ENCODE measurements at regions not wholly inside any gene's neighbourhood (a gene's known extent, or its start where the extent isn't known, plus 50 kb on each side); places are given as distances from the start of the nearest gene placed in this dataset.

DNA sequence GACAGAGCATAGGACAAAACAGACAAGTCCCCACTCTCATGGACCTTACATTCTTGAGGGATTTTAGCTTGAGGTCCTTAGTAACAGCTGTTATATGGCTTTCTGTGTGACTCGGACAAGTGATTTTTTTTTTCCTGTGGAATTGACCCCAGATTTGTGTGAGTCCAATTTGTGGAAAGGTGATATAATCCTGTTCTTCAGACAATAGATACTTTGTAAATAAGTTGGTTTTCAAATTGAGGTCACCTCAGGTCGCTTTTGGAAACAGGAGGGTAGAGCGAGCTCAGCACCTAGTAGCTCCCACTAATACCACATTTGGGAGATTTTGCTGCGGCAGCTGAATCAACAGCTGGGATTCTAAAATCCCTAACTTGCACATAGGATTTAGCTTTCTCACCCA is 1008.8 kb downstream of the ADGRL3 start:
- no peaks in the 10 kb centered on the region for H3K27me3 Mint-ChIP-seq
- no peaks in the 10 kb centered on the region for H3K36me3 Mint-ChIP-seq
- POLR2A ChIA-PET: no interaction called here
- H3K4me1 Mint-ChIP-seq: no peaks in the 10 kb centered on the region
- H3K4me3 Mint-ChIP-seq: no peak overlapping the region
- DNase-seq: no peak
- no peak overlapping the region for H3K27ac Mint-ChIP-seq
- no peak for ATAC-seq (ENCODE audit: low read depth)
- H3K9me3 Mint-ChIP-seq: peaks cover 5% of the 10 kb centered on the region

- Mint-ChIP-seq H3K4me1 (no peaks in the 10 kb centered on the region), H3K36me3 (no peaks in the 10 kb centered on the region), H3K27me3 (no peaks in the 10 kb centered on the region), H3K27ac (no peak overlapping the region), H3K4me3 (no peak overlapping the region), H3K9me3 (peaks cover 5% of the 10 kb centered on the region)
- ATAC-seq (ENCODE audit: low read depth) (no peak), DNase-seq (no peak)
- POLR2A ChIA-PET: no interaction called here
Observed at GRCh38 chr4:62204136-62204535, 1004.0 kb downstream of the ADGRL3 start.

DNA sequence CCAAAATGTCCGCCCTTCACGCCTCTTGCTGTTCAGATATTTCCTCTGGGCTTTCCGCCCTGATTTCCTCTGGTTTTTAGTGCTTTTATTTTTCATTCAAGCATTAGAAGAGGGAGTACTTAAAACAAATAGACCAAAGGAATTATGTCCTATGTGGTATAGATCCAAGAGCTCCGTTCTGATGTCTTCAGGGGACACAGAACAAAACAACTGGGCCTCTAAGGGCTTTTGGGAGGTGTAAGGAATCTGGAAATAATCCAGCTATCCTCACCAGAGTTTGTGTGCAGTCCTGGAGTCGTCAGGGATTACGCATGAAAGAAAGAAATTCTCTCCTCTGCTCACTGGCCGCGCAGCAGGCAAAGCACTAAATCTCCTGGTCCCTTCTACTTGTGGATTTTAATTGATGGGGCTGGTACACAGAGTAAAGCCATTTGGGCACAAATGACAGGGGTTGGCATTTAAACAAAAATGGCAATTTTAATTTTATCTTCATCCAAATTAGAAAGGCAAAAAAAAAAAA is 999.2 kb downstream of the ADGRL3 start:
- Mint-ChIP-seq H3K27me3 (no peaks in the 10 kb centered on the region), H3K4me1 (no peaks in the 10 kb centered on the region)

DNA sequence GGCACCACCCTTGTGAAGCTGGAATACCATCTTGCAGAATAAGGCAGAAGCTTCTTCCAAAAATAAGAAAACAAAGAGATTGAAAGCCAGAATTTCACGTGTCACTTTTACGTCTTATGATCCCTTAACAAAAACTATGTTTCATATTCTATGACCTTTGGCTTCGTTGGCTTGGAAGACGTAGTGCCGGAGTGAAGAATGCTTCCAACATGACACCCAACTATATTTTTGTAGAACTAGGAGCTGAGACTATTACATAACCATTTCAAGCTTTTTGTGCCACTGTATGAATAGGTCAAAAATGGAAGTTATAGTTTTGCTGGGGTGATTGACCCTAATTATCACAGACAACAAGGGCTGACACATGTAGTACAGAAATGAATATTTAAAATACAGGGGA is 996.2 kb downstream of the ADGRL3 start:
- no peaks in the 10 kb centered on the region for H3K4me1 Mint-ChIP-seq
- peaks cover 4% of the 10 kb centered on the region for H3K9me3 Mint-ChIP-seq
- H3K27ac Mint-ChIP-seq: no peak overlapping the region
- DNase-seq (no peak), ATAC-seq (ENCODE audit: low read depth) (no peak)
- no peak overlapping the region for H3K4me3 Mint-ChIP-seq
- POLR2A ChIA-PET: no interaction called here
- H3K27me3 Mint-ChIP-seq: no peaks in the 10 kb centered on the region
- no peaks in the 10 kb centered on the region for H3K36me3 Mint-ChIP-seq

More for the DNA sequence above, 999.2 kb downstream of the ADGRL3 start:
- POLR2A ChIA-PET: no interaction called here
- DNase-seq (no peak), ATAC-seq (ENCODE audit: low read depth) (no peak)
- Mint-ChIP-seq H3K9me3 (peaks cover 6% of the 10 kb centered on the region), H3K36me3 (no peaks in the 10 kb centered on the region), H3K4me3 (no peak overlapping the region), H3K27ac (no peak overlapping the region)

DNA sequence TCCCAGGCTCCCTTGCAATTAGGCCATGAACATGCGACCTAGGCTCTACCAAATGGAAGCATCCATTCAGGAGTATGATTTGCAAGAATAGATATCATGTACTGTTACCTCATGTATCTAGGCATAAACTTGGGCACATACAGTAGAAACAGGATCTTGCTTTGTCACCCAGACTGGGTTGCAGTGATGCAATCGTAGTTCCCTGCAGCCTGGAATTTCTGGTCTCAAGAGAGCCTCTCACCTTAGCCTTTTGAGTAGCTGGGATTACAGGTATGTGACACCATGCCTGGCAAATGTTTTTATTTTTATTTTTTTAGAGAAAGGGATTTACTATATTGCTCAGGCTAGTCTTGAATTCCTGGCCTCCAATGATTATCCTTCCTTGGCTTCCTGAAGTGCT is 994.2 kb downstream of the ADGRL3 start:
- POLR2A ChIA-PET: no interaction called here
- no peak for ATAC-seq (ENCODE audit: low read depth)
- Mint-ChIP-seq H3K4me1 (no peaks in the 10 kb centered on the region), H3K9me3 (peaks cover 4% of the 10 kb centered on the region), H3K4me3 (no peak overlapping the region), H3K36me3 (no peaks in the 10 kb centered on the region), H3K27ac (no peak overlapping the region), H3K27me3 (no peaks in the 10 kb centered on the region)
- no peak for DNase-seq

- Mint-ChIP-seq H3K36me3 (no peaks in the 10 kb centered on the region), H3K4me1 (no peaks in the 10 kb centered on the region), H3K27me3 (no peaks in the 10 kb centered on the region), H3K9me3 (peaks cover 4% of the 10 kb centered on the region), H3K27ac (no peak overlapping the region), H3K4me3 (no peak overlapping the region)
- POLR2A ChIA-PET: no interaction called here
- no peak for ATAC-seq (ENCODE audit: low read depth)
- no peak for DNase-seq
Observed at GRCh38 chr4:62193761-62194160, 993.6 kb downstream of the ADGRL3 start.

- ATAC-seq (ENCODE audit: low read depth): no peak
- Mint-ChIP-seq H3K4me3 (no peak overlapping the region), H3K27me3 (no peaks in the 10 kb centered on the region), H3K36me3 (no peaks in the 10 kb centered on the region), H3K4me1 (no peaks in the 10 kb centered on the region), H3K27ac (no peak overlapping the region), H3K9me3 (peaks cover 9% of the 10 kb centered on the region)
- no peak for DNase-seq
- POLR2A ChIA-PET: no interaction called here
Observed at GRCh38 chr4:62191451-62192240, 991.5 kb downstream of the ADGRL3 start.

DNA sequence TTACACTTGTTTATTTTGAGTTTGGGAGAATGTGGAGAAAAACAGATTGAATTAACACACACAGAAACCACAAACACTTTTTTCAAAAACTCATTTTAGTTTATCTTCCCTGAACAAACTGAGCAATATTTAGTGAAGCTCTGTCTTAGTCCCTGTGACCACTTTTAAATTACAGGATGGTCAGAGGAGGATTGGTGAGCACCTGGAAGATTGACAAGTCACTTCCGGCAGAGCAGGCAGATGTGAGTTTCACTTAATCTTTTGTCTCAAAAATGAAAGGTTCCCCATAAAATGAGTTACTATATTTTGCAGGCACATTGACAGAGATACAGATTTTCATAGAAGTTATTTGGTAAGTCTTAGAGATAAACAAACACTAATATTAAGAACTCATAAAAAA is 970.1 kb downstream of the ADGRL3 start:
- no peak for DNase-seq
- H3K4me1 Mint-ChIP-seq: no peaks in the 10 kb centered on the region
- peaks cover 5% of the 10 kb centered on the region for H3K9me3 Mint-ChIP-seq
- H3K27ac Mint-ChIP-seq: no peak overlapping the region
- no peak overlapping the region for H3K4me3 Mint-ChIP-seq
- H3K36me3 Mint-ChIP-seq: no peaks in the 10 kb centered on the region
- POLR2A ChIA-PET: no interaction called here
- H3K27me3 Mint-ChIP-seq: no peaks in the 10 kb centered on the region
- ATAC-seq (ENCODE audit: low read depth): no peak

DNA sequence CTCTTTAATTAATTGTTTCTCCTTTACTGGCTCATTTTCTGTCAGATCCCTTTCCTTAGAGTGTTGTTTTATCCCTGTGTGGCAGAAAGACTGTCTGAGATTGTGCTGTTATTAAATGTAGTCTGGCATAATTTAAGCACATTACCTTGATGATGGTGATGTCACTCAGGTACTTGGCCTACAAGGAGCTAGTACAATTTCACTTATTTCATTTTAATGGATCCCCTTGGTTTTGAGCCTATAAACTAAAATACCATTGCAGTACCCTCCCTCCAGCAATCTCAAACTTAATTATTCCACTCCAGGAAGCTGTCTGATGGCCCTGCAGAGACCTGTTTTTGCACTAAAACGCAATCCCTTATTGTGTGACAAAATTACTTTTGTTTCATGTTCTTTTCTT is 968.6 kb downstream of the ADGRL3 start:
- Mint-ChIP-seq H3K36me3 (no peaks in the 10 kb centered on the region), H3K9me3 (peaks cover 5% of the 10 kb centered on the region), H3K4me1 (no peaks in the 10 kb centered on the region), H3K4me3 (no peak overlapping the region), H3K27ac (no peak overlapping the region), H3K27me3 (no peaks in the 10 kb centered on the region)
- POLR2A ChIA-PET: no interaction called here
- ATAC-seq (ENCODE audit: low read depth) (no peak), DNase-seq (no peak)

DNA sequence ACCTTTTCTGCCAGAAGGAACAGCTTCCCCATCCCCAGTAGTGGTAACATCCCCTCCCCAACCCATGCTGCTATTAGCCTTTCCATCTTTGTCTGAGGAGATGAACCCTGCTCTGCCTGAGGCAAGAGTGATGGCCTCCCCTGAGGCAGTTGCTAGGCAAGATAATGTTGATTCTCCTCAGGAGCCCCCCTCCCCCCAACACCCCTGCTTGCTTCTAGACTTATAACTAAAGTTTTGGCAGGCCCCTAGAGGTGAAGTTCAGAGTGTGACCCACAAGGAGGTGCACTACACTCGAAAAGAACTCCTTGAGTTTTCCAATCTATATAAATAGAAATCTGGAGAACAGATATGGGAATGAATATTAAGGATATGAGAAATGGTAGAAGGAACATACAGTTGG is 962.5 kb downstream of the ADGRL3 start:
- POLR2A ChIA-PET: no interaction called here
- Mint-ChIP-seq H3K27me3 (no peaks in the 10 kb centered on the region), H3K9me3 (peaks cover 6% of the 10 kb centered on the region), H3K4me1 (no peaks in the 10 kb centered on the region), H3K27ac (no peak overlapping the region), H3K36me3 (no peaks in the 10 kb centered on the region), H3K4me3 (no peak overlapping the region)
- no peak for ATAC-seq (ENCODE audit: low read depth)
- no peak for DNase-seq

DNA sequence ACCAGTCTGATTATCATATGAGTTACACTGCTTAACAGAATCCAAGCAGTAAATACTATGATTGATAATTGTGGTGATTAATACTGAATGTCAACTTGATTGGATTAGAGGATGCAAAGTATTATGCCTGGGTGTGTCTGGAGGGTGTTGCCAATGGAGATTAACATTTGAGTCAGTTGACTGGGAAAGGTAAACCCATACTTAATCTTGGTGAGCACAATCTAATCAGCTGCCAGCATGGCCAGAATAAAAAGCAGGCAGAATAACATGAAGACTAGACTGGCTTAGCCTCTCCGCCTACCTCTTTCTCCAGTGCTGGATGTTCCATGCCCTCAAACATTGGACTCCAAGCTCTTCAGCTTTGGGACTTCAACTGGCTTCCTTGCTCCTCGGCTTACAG is 961.3 kb downstream of the ADGRL3 start:
- Mint-ChIP-seq H3K27me3 (no peaks in the 10 kb centered on the region), H3K9me3 (peaks cover 4% of the 10 kb centered on the region), H3K4me1 (no peaks in the 10 kb centered on the region), H3K27ac (no peak overlapping the region), H3K4me3 (no peak overlapping the region), H3K36me3 (no peaks in the 10 kb centered on the region)
- DNase-seq: no peak
- ATAC-seq (ENCODE audit: low read depth): no peak
- POLR2A ChIA-PET: no interaction called here

- Mint-ChIP-seq H3K4me1 (no peaks in the 10 kb centered on the region), H3K9me3 (peaks cover 2% of the 10 kb centered on the region), H3K27ac (no peak overlapping the region), H3K4me3 (no peak overlapping the region), H3K36me3 (no peaks in the 10 kb centered on the region), H3K27me3 (no peaks in the 10 kb centered on the region)
- DNase-seq: no peak
- ATAC-seq (ENCODE audit: low read depth): no peak
- POLR2A ChIA-PET: no interaction called here
Observed at GRCh38 chr4:62159876-62160275, 959.8 kb downstream of the ADGRL3 start.

DNA sequence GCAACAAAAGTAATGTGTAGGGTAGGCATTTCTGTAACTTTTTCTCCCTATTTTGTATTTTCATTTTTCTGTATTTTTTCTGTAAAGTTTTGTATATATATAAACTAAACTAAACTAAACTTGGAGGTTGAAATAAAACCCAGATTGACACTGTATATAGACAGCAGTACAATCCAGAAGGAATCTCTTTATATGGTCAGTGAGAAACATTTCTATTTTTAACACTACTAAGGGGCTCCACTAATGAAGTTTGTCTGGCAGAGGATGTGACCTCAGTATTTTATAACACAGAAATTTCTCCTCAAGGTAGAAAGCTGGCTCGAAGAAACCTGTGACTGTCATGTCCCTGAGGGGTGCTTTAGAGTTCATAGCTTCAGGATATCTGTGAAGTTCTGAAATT is 959.2 kb downstream of the ADGRL3 start:
- H3K4me1 Mint-ChIP-seq: no peaks in the 10 kb centered on the region
- H3K9me3 Mint-ChIP-seq: peaks cover 4% of the 10 kb centered on the region
- H3K4me3 Mint-ChIP-seq: no peak overlapping the region
- no peaks in the 10 kb centered on the region for H3K36me3 Mint-ChIP-seq
- H3K27me3 Mint-ChIP-seq: no peaks in the 10 kb centered on the region
- DNase-seq: no peak
- POLR2A ChIA-PET: no interaction called here
- ATAC-seq (ENCODE audit: low read depth): no peak
- no peak overlapping the region for H3K27ac Mint-ChIP-seq

- Mint-ChIP-seq H3K4me3 (no peak overlapping the region), H3K27ac (no peak overlapping the region), H3K27me3 (no peaks in the 10 kb centered on the region), H3K36me3 (no peaks in the 10 kb centered on the region), H3K9me3 (peaks cover 5% of the 10 kb centered on the region), H3K4me1 (no peaks in the 10 kb centered on the region)
- DNase-seq (no peak), ATAC-seq (ENCODE audit: low read depth) (no peak)
- POLR2A ChIA-PET: no interaction called here
Observed at GRCh38 chr4:62156205-62156604, 956.1 kb downstream of the ADGRL3 start.

- ATAC-seq (ENCODE audit: low read depth): no peak
- POLR2A ChIA-PET: no interaction called here
- Mint-ChIP-seq H3K36me3 (no peaks in the 10 kb centered on the region), H3K4me3 (no peak overlapping the region), H3K4me1 (no peaks in the 10 kb centered on the region), H3K27ac (no peak overlapping the region), H3K9me3 (peaks cover 3% of the 10 kb centered on the region), H3K27me3 (no peaks in the 10 kb centered on the region)
- no peak for DNase-seq
Observed at GRCh38 chr4:62145276-62145675, 945.1 kb downstream of the ADGRL3 start.

Measured in activated naive CD8-positive, alpha-beta T cell treated with anti-CD3 and anti-CD28 coated beads, Interleukin-2, amount 10 ng/mL, durations not matched to agents 7 days and 5 days (primary cell).